NCI-H2227 (cell line): ENCODE measurements at regions not wholly inside any gene's neighbourhood (a gene's known extent, or its start where the extent isn't known, plus 50 kb on each side); places are given as distances from the start of the nearest gene placed in this dataset.
"Not testable (repeated sequence)": the region's sequence is repeated elsewhere in the genome, so short reads cannot be mapped to it uniquely, and the experiment has no call there.

ENCODE experiments used
- DNase-seq: peaks from one replicate; lab custom pipeline; 2025; ENCODE audit not compliant: unreplicated experiment; lab: John Stamatoyannopoulos, UW

DNA sequence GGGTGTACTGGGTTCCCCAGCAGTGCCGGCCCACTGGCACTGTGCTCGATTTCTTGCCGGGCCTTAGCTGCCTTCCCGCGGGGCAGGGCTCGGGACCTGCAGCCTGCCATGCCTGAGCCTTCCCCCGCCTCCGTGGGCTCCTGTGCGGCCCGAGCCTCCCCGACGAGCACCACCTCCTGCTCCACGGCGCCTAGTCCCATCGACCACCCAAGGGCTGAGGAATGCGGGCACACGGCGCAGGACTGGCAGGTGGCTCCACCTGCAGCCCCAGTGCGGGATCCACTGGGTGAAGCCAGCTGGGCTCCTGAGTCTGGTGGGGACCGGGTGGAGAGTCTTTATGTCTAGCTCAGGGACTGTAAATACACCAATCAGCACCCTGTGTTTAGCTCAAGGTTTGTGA is 459.7 kb downstream of the POM121L12 start:
- not testable (repeated sequence) for DNase-seq

DNA sequence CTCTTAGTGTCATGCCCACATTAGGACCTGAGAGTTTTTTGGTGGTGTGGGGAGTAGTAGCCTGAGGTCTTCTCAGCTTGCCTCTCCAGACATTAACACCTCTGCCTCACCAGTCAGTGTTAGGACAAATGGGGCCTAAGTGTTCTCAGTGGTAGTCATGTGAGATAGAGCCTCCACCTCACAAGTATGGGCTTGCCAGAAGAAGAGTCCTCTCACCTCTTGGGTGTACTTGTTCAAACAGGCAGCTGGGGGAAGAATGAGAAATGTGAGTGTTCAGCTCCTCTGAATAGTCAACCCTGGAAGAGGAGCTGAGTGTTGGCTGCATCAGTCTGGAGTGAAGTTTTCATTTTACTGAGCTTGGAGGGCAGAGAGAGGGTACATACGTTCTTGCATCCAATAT is 464.6 kb downstream of the POM121L12 start:
- no peak for DNase-seq

DNA sequence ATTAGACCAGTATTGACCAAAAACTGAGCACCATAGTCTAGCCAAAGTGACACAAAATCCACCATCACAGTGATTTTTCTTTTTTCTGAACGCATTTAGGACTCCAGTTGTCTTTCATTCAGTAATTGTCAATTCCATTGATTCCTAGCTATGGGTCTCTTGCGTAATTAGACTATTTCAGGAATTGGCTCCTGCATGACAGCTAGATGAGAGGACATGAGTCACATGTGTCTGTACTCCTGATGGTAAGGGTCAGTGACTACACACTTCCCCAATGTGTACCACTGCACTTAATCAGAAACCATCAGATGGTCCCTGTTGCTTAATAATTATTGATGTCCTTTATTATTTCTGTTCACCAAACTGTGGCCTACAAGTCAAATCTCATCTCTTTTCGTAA is 469.5 kb downstream of the POM121L12 start:
- no peak for DNase-seq

DNA sequence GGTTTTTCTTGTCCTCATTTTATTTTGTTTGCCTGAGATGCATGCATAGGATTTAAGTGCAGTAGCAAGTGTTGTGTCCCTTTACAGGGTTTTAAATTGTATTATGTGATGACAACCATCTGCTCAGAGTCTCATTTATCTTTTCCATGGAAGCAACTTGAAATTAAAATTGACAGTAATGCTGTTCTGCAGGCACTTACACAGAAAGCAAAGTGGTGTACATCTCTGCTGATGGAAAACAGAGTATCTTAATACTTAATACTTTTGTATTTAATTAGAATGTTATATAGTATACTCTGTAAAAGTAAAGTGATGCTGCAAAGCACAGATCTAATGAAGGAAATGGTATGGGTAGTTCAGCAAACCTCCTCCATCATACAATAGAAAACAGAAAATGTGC is 482.9 kb downstream of the POM121L12 start:
- DNase-seq: no peak

DNA sequence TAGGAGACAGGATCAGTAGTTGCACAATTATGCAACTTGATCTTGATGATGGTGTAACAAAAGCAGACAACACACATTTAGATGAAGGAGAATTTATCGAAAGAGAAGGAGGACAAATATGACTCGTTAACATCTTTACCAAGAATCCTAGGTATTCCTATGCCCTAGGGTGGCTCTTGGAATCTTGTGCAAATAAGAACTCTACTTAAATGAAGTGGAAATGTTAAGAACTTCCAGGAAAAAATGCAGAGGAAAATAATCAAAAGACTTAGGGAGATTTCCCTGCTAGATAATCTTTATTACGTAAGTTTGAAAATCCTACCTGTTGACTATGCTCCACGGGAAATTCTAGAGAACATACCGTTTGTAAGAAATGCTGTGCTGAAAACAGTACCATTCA is 485.4 kb downstream of the POM121L12 start:
- DNase-seq: no peak

DNA sequence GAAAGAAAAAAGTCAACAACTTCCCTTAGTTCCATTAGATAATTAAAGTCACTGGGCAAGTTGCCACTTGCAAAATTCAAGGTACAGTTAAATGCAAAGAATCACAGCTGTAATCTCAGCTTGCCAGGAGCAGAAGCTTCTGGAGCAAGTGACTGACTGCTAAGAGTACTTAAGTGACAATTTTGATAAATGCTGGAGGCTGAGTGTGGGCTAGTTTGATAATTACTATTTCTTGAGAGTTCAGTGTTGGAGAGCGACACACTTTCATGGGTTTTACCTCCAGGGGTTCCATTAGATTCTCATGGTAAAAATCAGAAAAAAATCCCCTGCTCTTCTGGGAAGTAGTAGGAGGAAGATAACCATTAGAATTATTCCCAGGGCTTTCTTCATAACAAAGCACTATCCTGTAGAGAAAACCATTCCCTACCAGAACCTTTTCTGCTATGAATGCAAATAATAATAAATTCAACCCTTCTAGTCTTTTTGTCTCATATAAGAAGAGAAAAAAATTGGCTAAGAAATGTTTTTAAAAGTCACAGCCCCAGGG is 486.3 kb downstream of the POM121L12 start:
- DNase-seq: no peak

DNA sequence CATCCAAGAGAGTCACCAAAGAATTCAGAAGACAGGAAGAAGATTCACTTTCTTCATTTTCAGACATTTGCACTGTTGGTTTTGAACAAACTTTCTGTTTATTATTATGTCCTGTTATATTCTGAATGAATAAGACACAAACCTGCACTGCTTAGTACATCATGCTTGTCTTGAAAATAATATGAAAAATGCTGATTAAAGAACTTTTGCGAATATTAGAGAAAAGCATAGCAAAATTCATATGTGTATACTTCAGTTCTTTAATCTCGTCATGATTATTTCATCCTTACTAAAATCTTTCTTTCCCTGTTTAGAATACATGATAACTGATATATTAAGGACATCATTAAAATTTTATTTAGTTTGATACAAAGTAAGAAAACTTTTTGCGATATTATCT is 504.1 kb downstream of the POM121L12 start:
- DNase-seq: no peak

DNA sequence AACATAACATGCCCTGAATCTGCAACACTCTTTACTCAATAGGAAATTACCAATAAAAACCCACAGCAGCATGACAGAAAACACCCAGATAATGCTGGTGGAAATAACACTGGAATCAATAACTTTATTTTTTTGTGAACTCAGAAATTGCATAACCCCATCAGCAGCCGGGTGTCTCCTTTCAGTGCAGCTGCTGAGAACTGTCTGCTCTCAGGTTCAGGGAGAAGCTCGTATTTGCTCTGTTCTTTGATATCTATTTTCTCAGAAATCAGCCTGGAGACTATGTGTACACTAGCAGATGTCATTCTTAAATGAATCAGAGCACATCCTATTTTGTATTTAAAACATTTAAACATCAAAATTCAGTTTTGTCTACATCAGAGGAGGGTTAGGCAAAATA is 506.0 kb downstream of the POM121L12 start:
- no peak for DNase-seq

DNA sequence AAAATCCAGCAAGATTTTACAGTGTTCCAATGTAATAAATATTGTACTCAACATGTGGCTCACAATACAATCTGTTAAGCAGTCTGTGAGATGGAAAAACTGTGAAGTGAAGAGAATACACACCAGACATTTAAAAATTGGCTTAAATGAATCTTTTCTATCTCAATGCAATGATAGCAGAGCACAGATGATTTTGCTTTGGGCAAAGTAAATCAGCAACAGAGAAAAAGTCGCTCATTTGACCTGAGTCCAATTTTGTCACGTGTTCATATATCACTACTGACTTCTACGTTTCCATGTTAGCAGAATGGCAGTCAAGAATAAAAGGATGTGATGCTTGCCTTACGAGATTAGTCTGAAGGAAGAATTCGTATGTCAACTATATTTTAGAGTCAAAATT is 506.7 kb downstream of the POM121L12 start:
- no peak for DNase-seq
